HEK293 (cell line): ENCODE measurements at regions not wholly inside any gene's neighbourhood (a gene's known extent, or its start where the extent isn't known, plus 50 kb on each side); places are given as distances from the start of the nearest gene placed in this dataset.

Experiments
- CTCF ChIA-PET: fragments of 350-600 bp; formaldehyde crosslinking; extraction: SDS; loops from one replicate; lab custom pipeline; 2021; ENCODE audit warnings: antibody characterized with exemption; lab: Yijun Ruan, JAX
- POLR2A ChIA-PET: fragments of 300-600 bp; formaldehyde crosslinking; extraction: SDS; loops from one replicate; lab custom pipeline; 2020; ENCODE audit warnings: antibody characterized with exemption, inconsistent platforms; lab: Yijun Ruan, JAX
- H3K27ac ChIP-seq: fragments of 200-500 bp; sonication (Bioruptor generic); 2 replicates; pipeline ENCODE4 v1.5.1; 2014; ENCODE audit warnings: low read depth, low read length, control low read depth, inconsistent platforms; ENCODE audit errors: extremely low read depth
- H3K36me3 ChIP-seq, 2 experiments: fragments of 200-500 bp in 1 of 2; sonication (Bioruptor generic) in 1 of 2; 1 replicate in 1 of 2; 2 replicates in 1 of 2; pipeline ENCODE4 v1.5.1; 2014 to 2017; ENCODE audit warnings: inconsistent platforms in 2 of 2, low read length in 2 of 2; ENCODE audit not compliant: control insufficient read depth in 2 of 2, insufficient read depth in 1 of 2
- H3K4me1 ChIP-seq: fragments of 200-500 bp; sonication (Bioruptor generic); 2 replicates; pipeline ENCODE4 v1.5.1; 2014; ENCODE audit warnings: mild to moderate bottlenecking, low read length, inconsistent platforms; ENCODE audit not compliant: control insufficient read depth, insufficient read depth
- H3K4me3 ChIP-seq: 2 replicates; pipeline ENCODE4 v1.5.1; 2011; ENCODE audit warnings: low read depth, mild to moderate bottlenecking, control low read depth, low read length, moderate library complexity
- H3K9me3 ChIP-seq: fragments of 200-500 bp; sonication (Bioruptor generic); 2 replicates; pipeline ENCODE4 v1.5.1; 2014; ENCODE audit warnings: low read depth, low read length, inconsistent platforms; ENCODE audit not compliant: control insufficient read depth, insufficient read depth
- CTCF ChIP-seq: fragments of 450-650 bp; formaldehyde crosslinking; IDR thresholded peaks from 2 replicates; pipeline ENCODE4 v1.5.1; 2016; ENCODE audit warnings: missing biosample characterization, missing genetic modification characterization
- GLI4 ChIP-seq: fragments of 450-650 bp; formaldehyde crosslinking; IDR thresholded peaks from 2 replicates; pipeline ENCODE4 v1.5.1; 2016; ENCODE audit warnings: missing biosample characterization, missing genetic modification characterization
- INSM2 ChIP-seq: fragments of 450-650 bp; formaldehyde crosslinking; IDR thresholded peaks from 2 replicates; pipeline ENCODE4 v1.5.1; 2016; ENCODE audit warnings: missing biosample characterization, missing genetic modification characterization
- PRDM4 ChIP-seq: fragments of 450-650 bp; formaldehyde crosslinking; IDR thresholded peaks from 2 replicates; pipeline ENCODE4 v1.5.1; 2017; ENCODE audit warnings: missing biosample characterization, missing genetic modification characterization
- SP3 ChIP-seq: fragments of 450-650 bp; formaldehyde crosslinking; IDR thresholded peaks from 2 replicates; pipeline ENCODE4 v1.5.1; 2016; ENCODE audit warnings: missing biosample characterization, missing genetic modification characterization
- ZBTB48 ChIP-seq: fragments of 450-650 bp; formaldehyde crosslinking; IDR thresholded peaks from 2 replicates; pipeline ENCODE4 v1.5.1; 2016; ENCODE audit warnings: missing biosample characterization, missing genetic modification characterization
- ZBTB7A ChIP-seq: fragments of 450-650 bp; formaldehyde crosslinking; IDR thresholded peaks from 2 replicates; pipeline ENCODE4 v1.5.1; 2016; ENCODE audit warnings: low read depth, missing biosample characterization, missing genetic modification characterization
- ZFP37 ChIP-seq: fragments of 450-650 bp; formaldehyde crosslinking; IDR thresholded peaks from 2 replicates; pipeline ENCODE4 v1.5.1; 2016; ENCODE audit warnings: missing biosample characterization, missing genetic modification characterization
- ZNF146 ChIP-seq: fragments of 450-650 bp; formaldehyde crosslinking; IDR thresholded peaks from 2 replicates; pipeline ENCODE4 v1.5.1; 2016; ENCODE audit warnings: missing biosample characterization, missing genetic modification characterization
- ZNF174 ChIP-seq: fragments of 450-650 bp; formaldehyde crosslinking; IDR thresholded peaks from 2 replicates; pipeline ENCODE4 v1.5.0; 2017; ENCODE audit warnings: missing biosample characterization, mild to moderate bottlenecking, missing genetic modification characterization
- ZNF184 ChIP-seq: fragments of 450-650 bp; IDR thresholded peaks from 2 replicates; pipeline ENCODE4 v1.5.1; 2018; ENCODE audit warnings: missing biosample characterization, mild to moderate bottlenecking, missing genetic modification characterization
- ZNF202 ChIP-seq: fragments of 450-650 bp; formaldehyde crosslinking; IDR thresholded peaks from 2 replicates; pipeline ENCODE4 v1.5.1; 2016; ENCODE audit warnings: missing biosample characterization, missing genetic modification characterization, borderline replicate concordance
- ZNF280D ChIP-seq: fragments of 450-650 bp; formaldehyde crosslinking; IDR thresholded peaks from 2 replicates; pipeline ENCODE4 v1.5.1; 2016; ENCODE audit warnings: missing biosample characterization, missing genetic modification characterization
- ZNF391 ChIP-seq: fragments of 450-650 bp; formaldehyde crosslinking; IDR thresholded peaks from 2 replicates; pipeline ENCODE4 v1.5.1; 2016; ENCODE audit warnings: low read depth, missing biosample characterization, missing genetic modification characterization, borderline replicate concordance
- ZNF404 ChIP-seq: fragments of 450-650 bp; formaldehyde crosslinking; IDR thresholded peaks from 2 replicates; pipeline ENCODE4 v1.5.1; 2017; ENCODE audit warnings: missing biosample characterization, missing genetic modification characterization
- ZNF48 ChIP-seq: fragments of 450-650 bp; formaldehyde crosslinking; IDR thresholded peaks from 2 replicates; pipeline ENCODE4 v1.5.1; 2016; ENCODE audit warnings: missing biosample characterization, missing genetic modification characterization
- ZNF488 ChIP-seq: fragments of 450-650 bp; formaldehyde crosslinking; IDR thresholded peaks from 2 replicates; pipeline ENCODE4 v1.5.1; 2016; ENCODE audit warnings: missing biosample characterization, missing genetic modification characterization
- ZNF654 ChIP-seq: fragments of 450-650 bp; formaldehyde crosslinking; IDR thresholded peaks from 2 replicates; pipeline ENCODE4 v1.5.1; 2016; ENCODE audit warnings: low read depth, missing biosample characterization, missing genetic modification characterization
- ZXDB ChIP-seq: fragments of 450-650 bp; formaldehyde crosslinking; IDR thresholded peaks from 2 replicates; pipeline ENCODE4 v1.5.1; 2016; ENCODE audit warnings: missing biosample characterization, missing genetic modification characterization

- H3K36me3 ChIP-seq = no peaks in the 10 kb centered on the region
- no peaks in the 10 kb centered on the region for H3K9me3 ChIP-seq
- H3K27ac ChIP-seq = no peak overlapping the region
- no peak overlapping the region for H3K4me3 ChIP-seq
- TF ChIP-seq ZNF146 (tag by site-specific recombination) (no peak), INSM2 (no peak), ZNF48 (no peak), SP3 (tag by site-specific recombination) (no peak), CTCF (peak; percentile 56), GLI4 (tag by site-specific recombination) (no peak), ZNF280D (tag by site-specific recombination) (peak; percentile 16; the same call in 1 of the 2 replicates), PRDM4 (no peak), ZNF654 (tag by site-specific recombination) (peak; percentile 14; the same call in 1 of the 2 replicates), ZNF202 (tag by site-specific recombination) (no peak)
- POLR2A ChIA-PET = no interaction called here
- CTCF ChIA-PET = interaction anchor here (0.6 to 2.4 kb wide), 12 partner anchors 11 to 225 kb away, joined by 3 to 9 read pairs (median 4); no protein-coding TSS in a partner anchor
- H3K4me1 ChIP-seq = no peaks in the 10 kb centered on the region
Measured at GRCh38 chr20:33915726-33916331, 77.9 kb upstream of the RALY start.

GRCh38 chr20:33916768-33917167, 76.9 kb upstream of the RALY start:
- Histone ChIP-seq H3K4me3 (no peak overlapping the region), H3K27ac (no peak overlapping the region), H3K9me3 (no peaks in the 10 kb centered on the region), H3K36me3 (no peaks in the 10 kb centered on the region), H3K4me1 (no peaks in the 10 kb centered on the region)
- ChIA-PET CTCF (interaction anchor here (0.6 to 2.3 kb wide), 6 partner anchors 9 to 572 kb away, joined by 3 to 9 read pairs (median 3); no protein-coding TSS in a partner anchor), POLR2A (no interaction called here)
- TF ChIP-seq PRDM4 = no peak
- TF ChIP-seq CTCF = no peak
- no peak for TF ChIP-seq ZBTB48 (tag by site-specific recombination)
- TF ChIP-seq ZFP37 (tag by site-specific recombination) = no peak
- no peak for TF ChIP-seq ZNF488
- no peak for TF ChIP-seq ZNF184 (tag by site-specific recombination)
- no peak for TF ChIP-seq ZNF404 (tag by site-specific recombination)
- no peak for TF ChIP-seq ZBTB7A
- TF ChIP-seq ZXDB (tag by site-specific recombination) = no peak
- TF ChIP-seq ZNF391 (tag by site-specific recombination) = no peak
- no peak for TF ChIP-seq ZNF174 (tag by site-specific recombination)
